ENCODE measurements at regions not wholly inside any gene's neighbourhood (a gene's known extent, or its start where the extent isn't known, plus 50 kb on each side); places are given as distances from the start of the nearest gene placed in this dataset.

GRCh38 chr11:11177156-11177808 lies 175.8 kb downstream of the CSNK2A3 start:
- TF ChIP-seq POLR2A (IDR thresholded peaks at IDR 0.05) (no peak), CTCF (IDR thresholded peaks at IDR 0.05) (no peak)
